HFFc6 (cell line): ENCODE measurements at regions not wholly inside any gene's neighbourhood (a gene's known extent, or its start where the extent isn't known, plus 50 kb on each side); places are given as distances from the start of the nearest gene placed in this dataset.

Experiments
- DNase-seq: peaks from one replicate; pipeline ENCODE4 v3.0.0-alpha.2; 2018
- H3K27ac Mint-ChIP-seq: 2 replicates; pipeline ENCODE4 v1.8.0; 2020; ENCODE audit warnings: mild to moderate bottlenecking, mixed read lengths
- H3K27me3 Mint-ChIP-seq: 2 replicates; pipeline ENCODE4 v1.8.0; 2021; ENCODE audit warnings: mild to moderate bottlenecking, moderate library complexity, mixed read lengths; ENCODE audit not compliant: insufficient read depth
- H3K36me3 Mint-ChIP-seq: 2 replicates; pipeline ENCODE4 v1.8.0; 2021; ENCODE audit warnings: low read depth, mixed read lengths
- H3K4me1 Mint-ChIP-seq: 2 replicates; pipeline ENCODE4 v1.8.0; 2020; ENCODE audit warnings: low read depth, mixed read lengths
- H3K4me3 Mint-ChIP-seq: 2 replicates; pipeline ENCODE4 v1.8.0; 2020; ENCODE audit warnings: mild to moderate bottlenecking, moderate library complexity, mixed read lengths
- H3K9me3 Mint-ChIP-seq: 2 replicates; pipeline ENCODE4 v1.8.0; 2020; ENCODE audit warnings: mild to moderate bottlenecking, mixed read lengths
- CTCF ChIP-seq: fragments of 200-600 bp; sonication (generic); IDR thresholded peaks from 2 replicates; pipeline ENCODE4 v1.5.0; 2021; ENCODE audit warnings: antibody characterized with exemption, mild to moderate bottlenecking

- H3K4me1 Mint-ChIP-seq: peaks cover 7% of the 10 kb centered on the region; the same call in 1 of the 2 replicates
- no peaks in the 10 kb centered on the region for H3K36me3 Mint-ChIP-seq
- H3K4me3 Mint-ChIP-seq: no peak overlapping the region
- H3K27me3 Mint-ChIP-seq: no peaks in the 10 kb centered on the region
- no peak for DNase-seq
- no peak overlapping the region for H3K27ac Mint-ChIP-seq
- no peak for TF ChIP-seq CTCF
- 0 out of 2 replicates have a peak, but pooled peaks cover 4% of the 10 kb centered on the region for H3K9me3 Mint-ChIP-seq
Measured at GRCh38 chr3:21927261-21927660, 176.3 kb upstream of the ZNF385D start.

GRCh38 chr3:21934591-21934990 lies 183.6 kb upstream of the ZNF385D start:
- H3K27ac Mint-ChIP-seq: no peak overlapping the region
- H3K36me3 Mint-ChIP-seq: no peaks in the 10 kb centered on the region
- no peaks in the 10 kb centered on the region for H3K27me3 Mint-ChIP-seq
- TF ChIP-seq CTCF: no peak
- H3K9me3 Mint-ChIP-seq: no peaks in the 10 kb centered on the region
- H3K4me1 Mint-ChIP-seq: peaks cover 6% of the 10 kb centered on the region; the same call in 1 of the 2 replicates
- DNase-seq: no peak
- H3K4me3 Mint-ChIP-seq: no peak overlapping the region

- no peak for DNase-seq
- no peaks in the 10 kb centered on the region for H3K4me1 Mint-ChIP-seq
- no peaks in the 10 kb centered on the region; the same call in 1 of the 2 replicates for H3K9me3 Mint-ChIP-seq
- no peaks in the 10 kb centered on the region for H3K27me3 Mint-ChIP-seq
- H3K27ac Mint-ChIP-seq: no peak overlapping the region
- H3K36me3 Mint-ChIP-seq: no peaks in the 10 kb centered on the region
- TF ChIP-seq CTCF: no peak
- no peak overlapping the region for H3K4me3 Mint-ChIP-seq
Measured at GRCh38 chr3:21936207-21936606, 185.2 kb upstream of the ZNF385D start.

GRCh38 chr3:21938267-21938681 lies 187.3 kb upstream of the ZNF385D start:
- Mint-ChIP-seq H3K9me3 (no peaks in the 10 kb centered on the region; the same call in 1 of the 2 replicates), H3K27me3 (no peaks in the 10 kb centered on the region), H3K27ac (no peak overlapping the region), H3K4me3 (no peak overlapping the region), H3K36me3 (no peaks in the 10 kb centered on the region), H3K4me1 (peaks cover 7% of the 10 kb centered on the region; the same call in 1 of the 2 replicates)
- no peak for TF ChIP-seq CTCF
- no peak for DNase-seq

GRCh38 chr3:21942328-21942727 lies 191.3 kb upstream of the ZNF385D start:
- H3K4me1 Mint-ChIP-seq: peaks cover 7% of the 10 kb centered on the region; the same call in 1 of the 2 replicates
- no peaks in the 10 kb centered on the region for H3K36me3 Mint-ChIP-seq
- H3K9me3 Mint-ChIP-seq: no peaks in the 10 kb centered on the region; the same call in 1 of the 2 replicates
- TF ChIP-seq CTCF: no peak
- no peak overlapping the region for H3K4me3 Mint-ChIP-seq
- peak overlapping the region; percentile 27; the same call in 1 of the 2 replicates for H3K27ac Mint-ChIP-seq
- H3K27me3 Mint-ChIP-seq: no peaks in the 10 kb centered on the region
- peak; percentile 85 for DNase-seq

- H3K27ac Mint-ChIP-seq: no peak overlapping the region
- no peaks in the 10 kb centered on the region; the same call in 1 of the 2 replicates for H3K9me3 Mint-ChIP-seq
- no peaks in the 10 kb centered on the region for H3K36me3 Mint-ChIP-seq
- H3K27me3 Mint-ChIP-seq: no peaks in the 10 kb centered on the region
- TF ChIP-seq CTCF: no peak
- DNase-seq: no peak
- peaks cover 7% of the 10 kb centered on the region; the same call in 1 of the 2 replicates for H3K4me1 Mint-ChIP-seq
- no peak overlapping the region for H3K4me3 Mint-ChIP-seq
Measured at GRCh38 chr3:21944251-21944650, 193.2 kb upstream of the ZNF385D start.
